Ishikawa (cell line): ENCODE measurements at regions not wholly inside any gene's neighbourhood (a gene's known extent, or its start where the extent isn't known, plus 50 kb on each side); places are given as distances from the start of the nearest gene placed in this dataset.

Experiments used
- CEBPB ChIP-seq: IDR thresholded peaks from 2 replicates; pipeline ENCODE4 v1.6.1; 2012
- EP300 ChIP-seq: IDR thresholded peaks from 2 replicates; pipeline ENCODE4 v1.6.1; 2012; ENCODE audit warnings: borderline replicate concordance
- MAX ChIP-seq: IDR thresholded peaks from 2 replicates; pipeline ENCODE4 v1.6.1; 2012
- RAD21 ChIP-seq: IDR thresholded peaks from 2 replicates; pipeline ENCODE4 v1.6.1; 2012; ENCODE audit warnings: low read depth
- REST ChIP-seq: IDR thresholded peaks from 2 replicates; pipeline ENCODE4 v1.6.1; 2012; ENCODE audit warnings: low read depth, mild to moderate bottlenecking
- TAF1 ChIP-seq: IDR thresholded peaks from 2 replicates; pipeline ENCODE4 v1.6.1; 2012; ENCODE audit warnings: low read depth, mild to moderate bottlenecking
- ZBTB7A ChIP-seq: IDR thresholded peaks from 2 replicates; pipeline ENCODE4 v1.6.1; 2012; ENCODE audit warnings: low read depth

- TF ChIP-seq MAX, result no peak
- no peak for TF ChIP-seq REST
- TF ChIP-seq CEBPB, result no peak
- no peak for TF ChIP-seq ZBTB7A
- TF ChIP-seq RAD21, result no peak
- TF ChIP-seq EP300, result no peak
- no peak for TF ChIP-seq TAF1
These were observed 213.6 kb upstream of the TSC22D2 start for GRCh38 chr3:150194513-150194912.
